GM21390 (cell line): ENCODE measurements at regions not wholly inside any gene's neighbourhood (a gene's known extent, or its start where the extent isn't known, plus 50 kb on each side); places are given as distances from the start of the nearest gene placed in this dataset.

ENCODE experiments used
- ATAC-seq: cut with Tn5 transposase; IDR thresholded peaks from one replicate; pipeline ENCODE4 v1.9.1; 2021; ENCODE audit not compliant: unreplicated experiment

DNA sequence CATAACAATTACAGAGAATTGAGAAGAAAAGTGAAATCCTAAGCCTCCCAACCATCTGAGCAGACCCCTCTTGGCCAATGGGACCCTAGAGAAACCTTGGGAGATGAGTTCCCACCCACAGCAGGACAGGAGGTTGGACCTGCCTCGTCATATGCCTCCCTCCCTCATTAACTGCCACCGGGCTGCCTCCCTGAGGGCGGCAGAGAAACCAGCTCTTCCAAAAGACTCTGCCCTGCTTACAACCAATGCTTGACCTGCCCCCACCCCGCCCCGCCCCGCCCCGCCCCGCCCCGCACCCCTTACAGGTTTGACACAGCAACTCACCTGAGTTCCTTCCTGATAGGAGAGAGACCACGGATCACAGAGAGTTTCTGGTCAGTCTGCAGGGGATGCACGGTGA, 86.1 kb downstream of the ADRA2C start:
- no peak for ATAC-seq

- ATAC-seq = no peak
Measured at GRCh38 chr4:3852711-3853110, 86.5 kb downstream of the ADRA2C start.

GRCh38 chr4:3853388-3854035, 87.3 kb downstream of the ADRA2C start:
- ATAC-seq = no peak

DNA sequence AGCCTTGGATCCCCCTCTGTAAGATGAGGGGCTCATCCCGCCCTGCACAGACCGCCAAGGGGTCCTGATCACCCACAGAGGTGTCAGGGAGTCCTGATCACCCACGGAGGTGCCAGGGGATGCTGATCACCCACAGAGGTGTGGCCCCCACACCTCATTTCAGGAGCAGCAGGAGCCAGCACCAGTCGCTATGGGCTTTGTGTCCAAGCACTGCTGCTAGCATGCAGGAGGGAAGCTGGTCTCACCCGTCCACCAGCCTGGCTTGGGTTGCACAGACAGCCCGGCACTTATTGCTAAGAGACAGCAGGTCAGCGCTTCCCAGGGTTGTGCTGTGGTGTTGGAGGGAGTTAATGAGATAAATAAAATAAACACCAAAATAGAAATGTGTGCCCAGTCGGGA, 88.5 kb downstream of the ADRA2C start:
- no peak for ATAC-seq

- ATAC-seq = no peak
Measured at GRCh38 chr4:3855646-3856045, 89.5 kb downstream of the ADRA2C start.

GRCh38 chr4:3856604-3857204, 90.5 kb downstream of the ADRA2C start:
- no peak for ATAC-seq

DNA sequence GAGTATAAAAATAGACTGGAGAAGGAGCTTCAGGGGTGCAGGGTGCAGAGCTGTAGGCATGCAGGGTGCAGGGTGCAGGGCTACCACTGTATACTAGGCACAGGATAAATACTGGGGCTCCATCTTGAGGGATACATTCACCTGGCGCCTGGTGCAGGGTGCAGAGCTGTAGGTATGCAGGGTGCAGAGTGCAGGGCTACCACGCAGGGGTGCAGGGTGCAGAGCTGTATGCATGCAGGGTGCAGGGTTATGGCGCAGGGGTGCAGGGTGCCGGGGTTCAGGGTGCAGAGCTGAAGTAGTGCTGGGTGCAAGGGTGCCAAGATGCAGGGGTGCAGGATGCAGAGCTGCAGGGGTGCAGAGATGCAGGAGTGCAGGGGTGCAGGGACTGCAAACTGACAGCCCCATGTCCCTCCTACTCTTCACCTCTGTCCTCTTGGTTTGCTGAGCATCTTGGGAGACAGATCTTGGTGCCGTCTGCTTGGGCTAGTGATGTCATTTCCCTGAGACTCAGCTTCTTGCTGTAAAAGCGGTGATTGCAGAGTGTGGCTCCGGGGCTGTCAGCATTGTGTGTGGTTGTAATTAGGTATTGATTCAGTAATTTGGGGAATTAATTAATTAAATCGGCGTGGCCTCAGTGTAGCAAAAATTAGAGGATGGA, 91.2 kb downstream of the ADRA2C start:
- ATAC-seq = no peak

DNA sequence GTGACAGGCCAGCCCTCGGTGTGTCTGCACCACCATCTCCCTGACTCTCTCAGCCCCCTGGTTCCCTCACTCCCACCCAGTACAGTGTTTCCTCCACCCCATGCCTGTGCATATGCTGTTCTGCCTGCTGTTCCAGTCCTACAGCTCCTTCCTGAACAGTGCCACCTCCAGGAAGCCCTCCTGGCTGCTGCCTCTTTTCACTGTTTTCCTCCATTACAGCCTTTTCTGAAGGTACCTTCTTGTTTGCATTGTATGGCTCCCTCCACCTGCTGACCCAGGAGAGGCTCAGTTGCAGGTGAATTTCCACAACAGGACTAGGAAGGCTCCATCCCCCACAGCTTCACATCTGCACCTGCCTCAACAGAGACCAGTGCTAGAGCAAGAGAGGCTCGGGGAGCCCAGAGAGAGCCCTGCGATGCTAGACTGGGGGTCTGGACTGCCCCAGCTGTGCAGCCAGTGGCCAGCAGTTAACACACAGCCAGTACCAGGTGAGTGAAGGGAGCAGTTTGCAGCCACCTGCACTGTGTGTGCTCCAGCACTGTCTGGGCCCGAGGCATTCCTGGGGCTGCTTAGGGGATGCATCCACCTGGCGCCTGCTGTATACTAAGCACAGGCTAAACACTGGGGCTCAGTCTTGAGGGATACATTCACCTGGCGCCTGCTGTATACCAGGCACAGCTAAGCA, 92.0 kb downstream of the ADRA2C start:
- no peak for ATAC-seq

GRCh38 chr4:3858765-3859388, 92.7 kb downstream of the ADRA2C start:
- ATAC-seq = no peak

- no peak for ATAC-seq
Measured at GRCh38 chr4:3859571-3859970, 93.4 kb downstream of the ADRA2C start.

DNA sequence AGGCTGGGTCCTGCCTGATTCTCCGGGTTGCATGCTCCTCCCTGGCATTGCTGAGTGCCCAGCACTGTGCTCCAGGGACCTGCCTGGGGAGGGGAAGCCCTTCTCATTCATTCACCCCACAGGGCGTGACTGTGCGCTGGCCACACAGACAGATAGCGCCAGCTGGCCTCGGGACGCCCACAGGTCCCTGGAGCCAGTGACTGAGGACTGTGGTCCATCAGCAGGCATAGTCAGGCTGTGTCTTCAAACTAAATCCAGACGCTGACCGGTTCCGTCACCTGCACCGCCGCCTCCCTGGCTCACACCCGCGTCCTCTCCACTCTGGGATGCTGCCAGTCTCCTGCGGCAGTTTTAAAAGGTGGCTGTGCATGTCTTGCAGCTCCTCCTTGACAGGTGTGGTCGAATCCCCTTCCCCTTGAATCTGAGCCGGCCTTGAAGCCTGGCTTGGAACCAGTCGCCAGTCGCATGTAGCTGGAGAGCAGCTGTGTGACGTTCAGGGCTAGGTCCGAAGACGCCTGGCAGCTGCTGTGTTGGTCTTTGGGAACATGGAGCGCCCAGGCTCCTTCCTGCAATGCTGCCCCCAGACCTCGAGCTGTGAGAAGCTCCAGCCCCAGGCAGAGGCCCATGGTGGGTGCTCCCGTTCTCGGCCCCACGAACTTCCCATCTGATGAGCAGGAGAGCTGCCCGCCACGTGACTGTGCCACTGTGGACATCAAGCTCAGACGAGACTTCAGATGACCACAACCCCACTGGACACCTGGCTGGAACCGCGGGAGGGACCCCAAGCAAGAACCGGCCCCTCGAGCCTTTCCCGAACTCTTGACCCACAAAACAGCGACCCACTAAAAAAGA, 94.1 kb downstream of the ADRA2C start:
- no peak for ATAC-seq

GRCh38 chr4:3860913-3861636, 94.9 kb downstream of the ADRA2C start:
- ATAC-seq = no peak

- ATAC-seq = no peak
Measured at GRCh38 chr4:3861720-3862639, 95.8 kb downstream of the ADRA2C start.

DNA sequence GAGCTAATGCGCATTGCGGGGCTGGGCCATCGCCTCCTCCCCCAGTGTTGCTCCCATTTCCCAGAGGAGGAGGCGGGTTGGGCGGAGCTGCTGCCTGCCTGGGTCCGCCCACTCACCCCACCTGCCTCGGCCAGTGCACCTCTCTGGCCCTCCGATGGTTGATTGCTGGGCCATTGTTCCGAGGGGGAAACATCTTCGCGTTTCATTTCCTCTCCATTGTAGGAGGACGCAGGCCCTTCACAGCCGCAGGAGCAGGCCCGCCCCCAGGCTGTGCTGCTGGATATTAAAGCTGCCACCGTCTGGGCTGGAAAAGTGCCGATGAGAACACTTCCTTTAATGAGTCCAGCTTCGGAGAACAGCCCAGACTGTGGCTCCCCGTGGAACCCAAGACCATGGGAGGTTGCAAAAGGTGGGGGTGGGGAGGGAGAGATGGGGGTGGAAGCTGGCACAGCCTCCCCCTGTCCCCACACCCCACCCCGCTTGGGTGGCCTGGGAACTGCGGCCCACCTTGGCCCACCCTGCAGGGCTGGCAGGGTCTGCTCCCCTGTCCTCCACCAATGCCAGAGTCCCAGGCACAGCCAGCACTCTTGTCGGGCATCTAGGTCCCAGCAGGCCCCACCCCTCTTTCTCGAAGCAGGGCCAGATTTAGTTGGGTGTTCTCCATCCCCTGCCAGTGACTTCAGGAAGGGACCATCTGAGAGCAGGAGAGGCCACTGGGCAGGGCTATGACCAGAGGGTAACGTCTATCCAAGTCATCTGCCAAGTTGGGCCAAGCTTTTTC, 96.6 kb downstream of the ADRA2C start:
- ATAC-seq = no peak

GRCh38 chr4:3863841-3864741, 97.9 kb downstream of the ADRA2C start:
- no peak for ATAC-seq

- ATAC-seq = no peak
Measured at GRCh38 chr4:3864742-3865721, 98.8 kb downstream of the ADRA2C start.
